ENCODE measurements at regions not wholly inside any gene's neighbourhood (a gene's known extent, or its start where the extent isn't known, plus 50 kb on each side); places are given as distances from the start of the nearest gene placed in this dataset.

DNA sequence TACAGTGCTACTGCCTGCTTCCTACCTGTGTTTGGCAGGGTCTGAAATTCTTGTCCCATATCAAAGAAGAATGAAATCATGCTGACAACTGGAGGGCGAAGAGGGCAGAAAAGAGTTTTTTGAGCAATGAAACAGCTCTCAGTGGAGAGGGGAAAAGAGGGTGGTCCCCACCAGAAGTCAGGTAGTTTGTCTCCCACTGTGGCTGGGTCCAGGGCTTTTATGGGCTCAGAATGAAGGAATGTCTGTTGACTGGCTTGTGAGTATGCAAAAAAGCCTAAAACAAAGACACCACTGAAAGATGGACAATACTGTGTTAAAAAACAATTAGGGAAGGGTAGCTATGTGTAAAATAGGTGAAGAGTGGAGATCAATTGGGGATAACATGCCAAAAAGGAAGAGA, 115.0 kb downstream of the ADAM29 start:
- Mint-ChIP-seq H3K36me3 (peaks cover 0 to under 1% of the 10 kb centered on the region in 2 donors), H3K9me3 (peaks cover under 1 to 4% of the 10 kb centered on the region in 2 donors), H3K27ac (no peak overlapping the region)
- DNase-seq (ENCODE audit: low spot score in 2 of 2): no peak
- no peak for ATAC-seq

- H3K36me3 Mint-ChIP-seq: no peaks in the 10 kb centered on the region
- peaks cover 0 to 5% of the 10 kb centered on the region in 2 donors for H3K9me3 Mint-ChIP-seq
- no peak for ATAC-seq
- no peak for DNase-seq (ENCODE audit: low spot score in 2 of 2)
- H3K27ac Mint-ChIP-seq: no peak overlapping the region
Measured at GRCh38 chr4:175034007-175034406, 115.8 kb downstream of the ADAM29 start.

DNA sequence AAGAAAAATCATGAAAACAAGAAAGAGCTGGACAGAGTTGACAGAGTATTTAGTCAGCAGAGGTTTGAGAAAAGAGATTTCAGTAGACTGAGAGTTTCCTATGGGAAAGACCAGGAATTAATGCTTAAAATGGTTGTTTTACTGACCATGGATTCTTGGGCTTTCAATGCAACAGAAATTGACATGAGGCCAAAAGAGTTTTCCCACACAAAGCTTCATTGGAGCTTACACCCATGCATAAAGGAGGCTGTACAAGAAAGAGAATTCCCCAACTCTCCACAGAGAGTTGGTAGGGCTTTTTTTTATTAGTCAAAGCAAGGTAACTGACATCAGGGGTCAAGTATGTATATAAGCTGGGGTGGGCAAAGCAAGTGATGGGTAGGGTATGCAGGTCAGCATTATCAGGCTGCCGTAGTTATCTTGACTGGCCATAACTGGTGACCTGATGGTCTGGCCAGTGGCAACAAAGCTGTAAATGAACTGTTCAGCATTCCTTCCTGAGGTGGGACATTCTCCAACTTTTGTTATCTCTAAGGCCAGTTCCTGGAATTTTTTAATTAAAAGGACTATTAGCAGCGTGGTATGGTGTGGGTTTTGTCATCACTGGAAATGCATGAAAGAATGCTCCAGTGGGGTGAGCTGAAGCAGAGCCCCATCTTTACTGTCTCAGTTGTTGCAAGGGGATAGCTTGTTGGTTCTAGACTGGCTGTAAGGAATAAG, 117.0 kb downstream of the ADAM29 start:
- Mint-ChIP-seq H3K27ac (no peak overlapping the region), H3K36me3 (no peaks in the 10 kb centered on the region), H3K9me3 (peaks cover under 1 to 5% of the 10 kb centered on the region in 2 donors)
- DNase-seq (ENCODE audit: low spot score in 2 of 2) (no peak), ATAC-seq (no peak)

- no peak for ATAC-seq
- Mint-ChIP-seq H3K36me3 (no peaks in the 10 kb centered on the region), H3K27ac (no peak overlapping the region), H3K9me3 (peaks cover 4 to 10% of the 10 kb centered on the region in 2 donors)
- no peak for DNase-seq (ENCODE audit: low spot score in 2 of 2)
Measured at GRCh38 chr4:175035905-175036304, 117.7 kb downstream of the ADAM29 start.

DNA sequence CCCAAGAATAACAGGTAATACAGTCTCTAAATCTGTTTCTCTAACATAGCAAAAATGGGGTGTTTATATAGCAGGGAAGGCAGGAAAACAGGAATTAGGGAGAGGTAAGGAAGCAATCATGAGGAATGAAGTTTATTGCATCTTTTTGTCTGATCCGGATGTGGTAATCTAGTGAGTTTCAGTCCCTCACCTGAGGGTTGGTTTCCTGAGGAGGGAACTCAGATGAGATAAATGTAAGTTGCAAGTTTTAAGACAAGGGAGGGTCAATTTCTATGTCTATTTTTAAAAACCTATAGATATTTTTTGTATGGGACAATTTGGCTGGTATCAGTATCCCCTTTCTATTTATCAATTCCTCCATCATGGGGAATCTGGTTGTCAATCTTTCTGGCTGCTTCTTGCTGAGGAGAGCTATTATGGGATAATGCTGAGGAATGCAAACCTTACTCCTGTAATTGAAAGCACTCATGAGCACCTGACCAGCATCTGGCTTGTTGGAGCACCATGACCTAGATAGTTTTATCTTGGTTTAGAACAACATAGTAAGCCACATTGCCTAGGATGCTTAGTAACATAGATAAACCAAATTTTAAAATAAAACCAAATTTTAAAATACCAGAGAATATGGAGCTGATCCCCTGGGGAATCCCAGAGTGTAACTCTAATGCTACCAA, 130.1 kb downstream of the ADAM29 start:
- Mint-ChIP-seq H3K36me3 (no peaks in the 10 kb centered on the region), H3K27ac (no peak overlapping the region), H3K9me3 (peaks cover 7 to 15% of the 10 kb centered on the region in 2 donors)
- no peak for ATAC-seq
- no peak for DNase-seq (ENCODE audit: low spot score in 2 of 2)

- peaks cover 5 to 17% of the 10 kb centered on the region in 2 donors for H3K9me3 Mint-ChIP-seq
- DNase-seq (ENCODE audit: low spot score in 2 of 2) (no peak), ATAC-seq (no peak)
- no peaks in the 10 kb centered on the region for H3K36me3 Mint-ChIP-seq
- H3K27ac Mint-ChIP-seq: no peak overlapping the region
Measured at GRCh38 chr4:175048906-175049305, 130.7 kb downstream of the ADAM29 start.

GRCh38 chr4:175051974-175052373, 133.8 kb downstream of the ADAM29 start:
- no peak for DNase-seq (ENCODE audit: low spot score in 2 of 2)
- ATAC-seq: no peak
- Mint-ChIP-seq H3K36me3 (no peaks in the 10 kb centered on the region), H3K9me3 (peaks cover 5 to 12% of the 10 kb centered on the region in 2 donors), H3K27ac (no peak overlapping the region)

DNA sequence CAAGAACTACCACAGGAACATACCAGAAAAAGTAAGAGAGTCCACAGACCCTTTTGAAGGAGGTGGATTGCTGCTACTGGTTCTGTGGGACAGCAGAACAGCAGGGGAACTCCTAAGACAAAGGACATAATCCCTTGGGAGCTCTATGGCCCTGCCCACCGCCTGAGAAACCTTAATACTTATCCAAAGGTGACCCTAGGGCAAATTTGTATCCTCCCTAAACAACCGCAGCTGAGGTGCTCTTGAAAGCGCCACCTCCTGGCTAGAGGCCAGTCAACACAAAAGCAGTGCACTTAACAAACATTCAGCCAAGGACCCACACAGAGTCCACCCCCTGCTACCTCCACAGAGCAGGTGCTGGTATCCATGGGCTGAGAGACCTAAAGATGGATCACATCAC, 136.8 kb downstream of the ADAM29 start:
- Mint-ChIP-seq H3K27ac (no peak overlapping the region), H3K9me3 (peaks cover 0 to 25% of the 10 kb centered on the region in 2 donors), H3K36me3 (no peaks in the 10 kb centered on the region)
- no peak for ATAC-seq
- no peak for DNase-seq (ENCODE audit: low spot score in 2 of 2)

GRCh38 chr4:175062183-175062592, 144.0 kb downstream of the ADAM29 start:
- peaks cover 10 to 32% of the 10 kb centered on the region in 2 donors for H3K9me3 Mint-ChIP-seq
- ATAC-seq: no peak
- no peak for DNase-seq (ENCODE audit: low spot score in 2 of 2)
- no peaks in the 10 kb centered on the region for H3K36me3 Mint-ChIP-seq
- no peak overlapping the region for H3K27ac Mint-ChIP-seq

GRCh38 chr4:175065228-175065627, 147.1 kb downstream of the ADAM29 start:
- ATAC-seq (no peak), DNase-seq (ENCODE audit: low spot score in 2 of 2) (no peak)
- Mint-ChIP-seq H3K27ac (no peak overlapping the region), H3K9me3 (peaks cover 17 to 22% of the 10 kb centered on the region in 2 donors), H3K36me3 (no peaks in the 10 kb centered on the region)

DNA sequence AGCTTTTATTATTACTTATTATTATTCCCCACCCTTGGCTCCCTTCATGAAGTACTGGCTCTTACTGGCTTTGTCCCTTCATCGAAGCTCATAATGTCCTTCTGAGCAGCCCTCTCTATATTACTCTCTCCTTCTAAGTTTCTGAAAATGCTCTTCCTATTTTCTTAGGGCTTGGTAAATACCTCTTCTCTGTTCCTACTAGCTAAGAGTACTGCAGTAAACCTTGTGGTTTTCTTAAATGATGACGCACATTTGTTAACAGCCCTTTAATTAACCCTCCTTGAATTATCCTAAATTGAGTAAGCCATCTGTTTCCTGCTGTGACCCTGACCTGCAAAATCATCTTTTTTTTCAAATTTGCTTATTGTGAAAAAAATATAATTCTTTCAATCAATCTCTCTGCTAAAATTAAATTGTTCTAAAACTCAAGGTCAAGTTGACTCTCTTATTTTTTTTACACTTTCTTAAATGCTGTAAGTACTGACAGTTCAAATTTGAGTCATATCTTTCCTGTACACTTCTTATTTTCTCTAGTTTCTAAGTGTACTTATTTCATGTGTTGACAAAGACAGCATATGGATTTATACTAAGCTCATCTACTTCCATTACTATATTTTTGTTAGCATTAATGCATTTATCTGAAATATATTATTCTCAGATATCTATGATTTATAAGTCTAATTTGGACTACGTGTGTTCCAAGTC, 148.9 kb downstream of the ADAM29 start:
- ATAC-seq: no peak

DNA sequence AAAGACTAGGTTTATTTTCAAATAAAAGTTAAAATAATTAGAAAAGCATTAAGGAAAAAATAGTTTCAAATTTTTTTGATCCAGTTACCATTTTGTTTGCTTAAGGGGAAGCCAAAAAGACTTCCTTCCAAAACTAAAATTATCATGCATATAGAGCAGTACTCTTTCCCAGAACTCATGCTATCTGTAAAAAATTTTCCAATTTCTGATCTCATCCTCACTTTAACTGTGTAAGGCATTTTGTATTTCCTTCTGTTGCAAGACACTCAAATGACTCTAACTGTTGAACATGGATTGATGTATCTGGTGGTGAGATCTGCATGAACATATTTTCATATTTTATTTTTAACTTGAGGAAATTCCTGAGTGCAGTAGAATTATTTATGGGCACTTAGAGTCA, 150.1 kb downstream of the ADAM29 start:
- DNase-seq (ENCODE audit: low spot score in 2 of 2) (no peak), ATAC-seq (no peak)
- Mint-ChIP-seq H3K27ac (no peak overlapping the region), H3K9me3 (peaks cover 16 to 22% of the 10 kb centered on the region in 2 donors), H3K36me3 (no peaks in the 10 kb centered on the region)

More for the DNA sequence above, 148.9 kb downstream of the ADAM29 start:
- peaks cover 17 to 26% of the 10 kb centered on the region in 2 donors for H3K9me3 Mint-ChIP-seq
- no peak for DNase-seq (ENCODE audit: low spot score in 2 of 2)
- no peaks in the 10 kb centered on the region for H3K36me3 Mint-ChIP-seq
- H3K27ac Mint-ChIP-seq: no peak overlapping the region

GRCh38 chr4:175070444-175070843, 152.3 kb downstream of the ADAM29 start:
- H3K27ac Mint-ChIP-seq: no peak overlapping the region
- H3K9me3 Mint-ChIP-seq: peaks cover 14% of the 10 kb centered on the region in 2 donors
- ATAC-seq (no peak), DNase-seq (ENCODE audit: low spot score in 2 of 2) (no peak)
- no peaks in the 10 kb centered on the region for H3K36me3 Mint-ChIP-seq

DNA sequence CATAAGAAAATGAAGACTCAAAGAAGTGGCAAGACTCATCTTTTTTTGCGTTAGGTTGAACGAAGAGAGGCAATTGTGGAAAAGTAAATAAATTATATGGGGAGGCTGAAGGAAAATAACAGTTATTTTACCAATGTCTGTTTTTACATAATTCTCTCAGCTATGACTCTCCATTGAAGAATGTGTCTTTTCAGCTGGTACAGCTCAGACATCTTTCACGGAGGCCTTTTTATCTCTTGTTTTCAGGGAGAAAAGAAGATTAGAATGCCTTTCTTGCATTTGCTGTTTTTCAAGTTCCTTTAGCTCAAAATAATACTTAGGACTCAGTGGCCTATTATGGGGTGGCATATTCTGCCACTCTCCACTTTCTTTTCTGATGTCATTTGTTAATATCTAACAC, 153.0 kb downstream of the ADAM29 start:
- Mint-ChIP-seq H3K36me3 (no peaks in the 10 kb centered on the region), H3K27ac (no peak overlapping the region), H3K9me3 (peaks cover 14% of the 10 kb centered on the region in 2 donors)
- ATAC-seq (no peak), DNase-seq (ENCODE audit: low spot score in 2 of 2) (no peak)

DNA sequence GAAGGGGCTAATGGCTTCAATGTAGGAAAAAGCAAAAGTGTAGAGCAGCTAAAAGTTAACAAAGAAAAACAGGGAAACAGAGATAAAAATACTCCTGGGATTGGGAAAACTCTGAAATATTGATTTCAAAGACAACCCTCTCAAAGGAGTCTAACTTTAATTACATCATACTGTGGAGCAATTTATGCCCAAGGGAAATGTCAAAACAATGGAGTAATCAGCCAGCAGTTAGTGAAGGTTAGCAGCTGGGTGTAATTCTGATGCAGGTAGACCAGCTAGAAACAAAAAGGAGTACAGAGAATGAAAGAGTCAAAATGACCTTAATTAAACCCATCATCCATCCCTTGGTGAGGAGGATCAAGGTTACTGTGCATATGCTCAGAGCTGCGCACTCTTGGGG, 169.0 kb downstream of the ADAM29 start:
- no peak for ATAC-seq
- no peak for DNase-seq (ENCODE audit: low spot score in 2 of 2)
- H3K27ac Mint-ChIP-seq: no peak overlapping the region
- H3K36me3 Mint-ChIP-seq: no peaks in the 10 kb centered on the region
- H3K9me3 Mint-ChIP-seq: peaks cover 3 to 5% of the 10 kb centered on the region in 2 donors

DNA sequence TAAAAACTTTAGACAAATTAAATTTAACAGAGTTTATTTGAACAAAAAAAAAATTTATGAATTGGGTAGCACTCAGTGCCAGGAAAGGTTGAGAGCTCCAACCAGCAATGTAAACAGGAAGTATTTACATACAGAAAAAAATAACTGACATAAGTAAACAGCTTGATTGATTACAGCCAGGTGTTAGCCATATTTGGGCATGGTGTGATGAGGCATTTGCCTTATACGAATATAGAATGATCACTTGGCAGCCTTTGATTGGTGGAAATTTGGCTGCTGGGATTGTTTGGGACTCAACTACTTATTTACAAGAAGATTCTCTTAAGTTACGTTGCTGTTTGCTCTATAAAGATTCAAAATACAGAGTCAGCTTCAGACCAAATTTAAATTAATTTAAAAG, 172.0 kb downstream of the ADAM29 start:
- H3K36me3 Mint-ChIP-seq: peaks cover 0 to 4% of the 10 kb centered on the region in 2 donors
- peaks cover 5 to 10% of the 10 kb centered on the region in 2 donors for H3K9me3 Mint-ChIP-seq
- no peak overlapping the region for H3K27ac Mint-ChIP-seq
- DNase-seq (ENCODE audit: low spot score in 2 of 2): no peak
- no peak for ATAC-seq

DNA sequence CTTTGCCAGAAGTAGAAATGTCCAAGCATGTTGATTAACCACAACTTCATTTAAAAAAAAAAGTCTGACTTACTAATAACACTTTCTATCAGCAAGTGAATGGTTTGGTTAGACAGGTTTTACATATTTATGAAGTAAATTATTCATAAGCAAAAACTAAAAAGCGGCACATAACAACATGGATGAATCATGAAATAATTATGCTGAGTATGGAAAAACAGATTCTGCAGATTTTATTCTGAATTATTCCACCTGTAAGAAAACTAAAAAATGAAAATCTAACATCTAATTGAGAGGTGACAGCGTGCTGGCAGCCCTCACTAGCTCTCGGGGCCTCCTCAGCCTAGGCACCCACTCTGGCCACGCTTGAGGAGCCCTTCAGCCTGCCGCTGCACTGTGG, 173.5 kb downstream of the ADAM29 start:
- H3K36me3 Mint-ChIP-seq: peaks cover 4 to 9% of the 10 kb centered on the region in 2 donors
- no peak overlapping the region for H3K27ac Mint-ChIP-seq
- H3K9me3 Mint-ChIP-seq: peaks cover 14 to 22% of the 10 kb centered on the region in 2 donors
- ATAC-seq (no peak), DNase-seq (ENCODE audit: low spot score in 2 of 2) (no peak)
